ENCODE measurements at regions not wholly inside any gene's neighbourhood (a gene's known extent, or its start where the extent isn't known, plus 50 kb on each side); places are given as distances from the start of the nearest gene placed in this dataset.

- 90 to 91% methylated on average over 4 of the region's 4 CpGs for WGBS, 2 donors
- TF ChIP-seq CTCF (IDR thresholded peaks at IDR 0.05) (no peak), POLR2A (IDR thresholded peaks at IDR 0.05) (no peak)
- Histone ChIP-seq H3K36me3 (no peaks in the 10 kb centered on the region), H3K27ac (no peak overlapping the region), H3K27me3 (no peaks in the 10 kb centered on the region), H3K4me1 (no peaks in the 10 kb centered on the region), H3K9me3 (no peaks in the 10 kb centered on the region), H3K4me3 (replicated peaks in 1 of 3) (no peak overlapping the region)
- DNase-seq, result no peak
- intact Hi-C loops (cut with DNase I), result no loop called here
These were observed 185.2 kb upstream of the SLC39A10 start for GRCh38 chr2:195471807-195472206.

GRCh38 chr2:195471163-195471562 is 185.9 kb upstream of the SLC39A10 start:
- TF ChIP-seq POLR2A (IDR thresholded peaks at IDR 0.05), result no peak
- no peak for TF ChIP-seq CTCF (IDR thresholded peaks at IDR 0.05)
- Histone ChIP-seq H3K27me3 (no peaks in the 10 kb centered on the region), H3K27ac (no peak overlapping the region), H3K4me1 (no peaks in the 10 kb centered on the region), H3K4me3 (replicated peaks in 1 of 3) (no peak overlapping the region), H3K9me3 (no peaks in the 10 kb centered on the region), H3K36me3 (no peaks in the 10 kb centered on the region)
- intact Hi-C loops (cut with DNase I), result no loop called here
- 77 to 80% methylated on average over 2 of the region's 2 CpGs for WGBS, 2 donors
- no peak for DNase-seq

- H3K4me1 ChIP-seq, result no peaks in the 10 kb centered on the region
- intact Hi-C loops (cut with DNase I), result no loop called here
- TF ChIP-seq CTCF (IDR thresholded peaks at IDR 0.05) (no peak), POLR2A (IDR thresholded peaks at IDR 0.05) (no peak)
- no peak for DNase-seq
- no peak overlapping the region for H3K27ac ChIP-seq
- no peaks in the 10 kb centered on the region for H3K9me3 ChIP-seq
- H3K4me3 ChIP-seq (replicated peaks in 1 of 3), result no peak overlapping the region
- H3K27me3 ChIP-seq, result no peaks in the 10 kb centered on the region
- no peaks in the 10 kb centered on the region for H3K36me3 ChIP-seq
These were observed 186.4 kb upstream of the SLC39A10 start for GRCh38 chr2:195470622-195471021.

GRCh38 chr2:195468771-195469170 is 188.3 kb upstream of the SLC39A10 start:
- H3K27ac ChIP-seq, result no peak overlapping the region
- no peaks in the 10 kb centered on the region for H3K27me3 ChIP-seq
- DNase-seq, result no peak
- no peaks in the 10 kb centered on the region for H3K9me3 ChIP-seq
- no peak for TF ChIP-seq CTCF (IDR thresholded peaks at IDR 0.05)
- TF ChIP-seq POLR2A (IDR thresholded peaks at IDR 0.05), result no peak
- intact Hi-C loops (cut with DNase I), result no loop called here
- no peaks in the 10 kb centered on the region for H3K36me3 ChIP-seq
- WGBS, 2 donors, result 82 to 83% methylated on average over 2 of the region's 2 CpGs
- no peaks in the 10 kb centered on the region for H3K4me1 ChIP-seq
- H3K4me3 ChIP-seq (replicated peaks in 1 of 3), result no peak overlapping the region

GRCh38 chr2:195466427-195466826 is 190.6 kb upstream of the SLC39A10 start:
- Histone ChIP-seq H3K27ac (no peak overlapping the region), H3K36me3 (no peaks in the 10 kb centered on the region), H3K4me3 (replicated peaks in 1 of 3) (no peak overlapping the region), H3K4me1 (no peaks in the 10 kb centered on the region), H3K9me3 (no peaks in the 10 kb centered on the region), H3K27me3 (no peaks in the 10 kb centered on the region)
- no peak for TF ChIP-seq POLR2A (IDR thresholded peaks at IDR 0.05)
- no peak for TF ChIP-seq CTCF (IDR thresholded peaks at IDR 0.05)
- intact Hi-C loops (cut with DNase I), result no loop called here
- no peak for DNase-seq
